HUDEP-2 (cell line): ENCODE measurements at regions not wholly inside any gene's neighbourhood (a gene's known extent, or its start where the extent isn't known, plus 50 kb on each side); places are given as distances from the start of the nearest gene placed in this dataset.
"Not testable (repeated sequence)": the region's sequence is repeated elsewhere in the genome, so short reads cannot be mapped to it uniquely, and the experiment has no call there.

ENCODE experiments used
- DNase-seq, 76 experiments: peaks; one replicate each; lab custom pipeline; 2025; ENCODE audit not compliant: unreplicated experiment in 76 of 76; lab: John Stamatoyannopoulos, UW

- DNase-seq, result no peak
Observed at GRCh38 chr2:176423819-176424218, 154.6 kb downstream of the MTX2 start.

GRCh38 chr2:176424746-176425145 is 155.5 kb downstream of the MTX2 start:
- no peak for DNase-seq

GRCh38 chr2:176427549-176427948 is 158.3 kb downstream of the MTX2 start:
- DNase-seq, result no peak

GRCh38 chr2:176428944-176429469 is 159.8 kb downstream of the MTX2 start:
- not testable (repeated sequence) for DNase-seq

GRCh38 chr2:176432434-176432833 is 163.2 kb downstream of the MTX2 start:
- DNase-seq, result no peak

GRCh38 chr2:176435729-176436128 is 166.5 kb downstream of the MTX2 start:
- DNase-seq, result no peak

GRCh38 chr2:176443946-176444345 is 174.7 kb downstream of the MTX2 start:
- DNase-seq, result no peak

GRCh38 chr2:176445956-176446355 is 176.7 kb downstream of the MTX2 start:
- DNase-seq, result no peak

- no peak for DNase-seq
Observed at GRCh38 chr2:176446718-176447414, 177.6 kb downstream of the MTX2 start.

GRCh38 chr2:176447616-176448015 is 178.4 kb downstream of the MTX2 start:
- no peak for DNase-seq

- no peak for DNase-seq
Observed at GRCh38 chr2:176449852-176450251, 180.6 kb downstream of the MTX2 start.

- no peak for DNase-seq
Observed at GRCh38 chr2:176453784-176454183, 184.5 kb downstream of the MTX2 start.

- DNase-seq, result peak in 62 of 76 experiments; percentile 1 to 77 (median 43)
Observed at GRCh38 chr2:176454893-176455815, 185.9 kb downstream of the MTX2 start.

- no peak for DNase-seq
Observed at GRCh38 chr2:176455816-176456291, 186.6 kb downstream of the MTX2 start.

- no peak for DNase-seq
Observed at GRCh38 chr2:176457481-176457880, 188.2 kb downstream of the MTX2 start.

- DNase-seq, result no peak
Observed at GRCh38 chr2:176461098-176461808, 192.0 kb downstream of the MTX2 start.

- no peak for DNase-seq
Observed at GRCh38 chr2:176461809-176462670, 192.8 kb downstream of the MTX2 start.

GRCh38 chr2:176463546-176463945 is 194.3 kb downstream of the MTX2 start:
- no peak for DNase-seq

- no peak for DNase-seq
Observed at GRCh38 chr2:176464886-176465564, 195.8 kb downstream of the MTX2 start.
